Heart left ventricle (tissue), 13 donors: ENCODE measurements at regions not wholly inside any gene's neighbourhood (a gene's known extent, or its start where the extent isn't known, plus 50 kb on each side); places are given as distances from the start of the nearest gene placed in this dataset.

Experiments used
- POLR2A ChIP-seq, 2 donors: fragments of 450-650 bp; IDR thresholded peaks; one replicate each; pipeline ENCODE4 v1.6.1; 2017; ENCODE audit warnings: antibody characterized with exemption in 2 of 2, mild to moderate bottlenecking in 2 of 2, moderate library complexity in 2 of 2
- TF ChIP-seq, protein P1 (sequence below), 12 donors: fragments of 200-600 bp; sonication (generic) in 4 of 12; IDR thresholded peaks; one replicate each; pipeline versions ENCODE4 v1.5.0 to v1.8.0; 2018 to 2022; ENCODE audit warnings: antibody characterized with exemption in 12 of 12, mild to moderate bottlenecking in 5 of 12
- donor health status: ischemic (EF 13 %, LVEDD 7.1; RV severe dilation, severe dysfunction).
- donor health status: DM: no; HTN: yes; CAD: no.
- donor health status: DM: no; HTN: no; CAD: no.
- donor health status: ischemic (EF 25% LVEDD 6.9; RV normal size, moderate dysfunction).
- donor health status: ischemic (EF 25% LVEDD 5.7; RV mildly dilated, moderate dysfunction).
- donor health status: ischemic (EF 35%, LVEDD 5.7; RV mildly dilated, moderate dysfunction).
- donor health status: nonischemic (EF 11% LVEDD 7.7; RV severe dilation, severe dysfunction).
- donor health status: DM: yes; HTN: yes; CAD: no.
- donor health status: PGD.
- donor health status: ischemic (EF 29% LVEDD 5.4; RV normal size, mild dysfunction).
- donor health status: nonischemic (EF 23%, LVEDD 6.1; RV moderate dilation, normal function).

DNA sequence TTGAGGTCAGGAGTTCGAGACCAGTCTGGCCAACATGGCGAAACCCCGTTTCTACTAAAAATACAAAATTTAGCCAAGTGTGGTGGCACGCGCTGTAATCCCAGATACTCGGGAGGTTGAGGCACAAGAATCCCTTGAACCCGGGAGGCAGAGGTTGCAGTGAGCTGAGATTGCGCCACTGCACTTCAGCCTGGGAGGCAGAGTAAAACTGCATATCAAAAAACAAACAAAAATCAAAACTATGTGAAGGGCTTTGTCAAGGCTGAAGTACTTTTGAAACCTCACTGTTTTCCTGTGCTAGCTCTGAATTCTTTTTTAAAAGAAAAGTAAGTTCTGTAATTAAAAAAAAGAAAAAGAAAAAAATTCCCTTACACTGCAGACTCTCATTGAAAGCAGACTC lies 65.1 kb upstream of the KLF4 start:
- TF ChIP-seq, protein P1, sequence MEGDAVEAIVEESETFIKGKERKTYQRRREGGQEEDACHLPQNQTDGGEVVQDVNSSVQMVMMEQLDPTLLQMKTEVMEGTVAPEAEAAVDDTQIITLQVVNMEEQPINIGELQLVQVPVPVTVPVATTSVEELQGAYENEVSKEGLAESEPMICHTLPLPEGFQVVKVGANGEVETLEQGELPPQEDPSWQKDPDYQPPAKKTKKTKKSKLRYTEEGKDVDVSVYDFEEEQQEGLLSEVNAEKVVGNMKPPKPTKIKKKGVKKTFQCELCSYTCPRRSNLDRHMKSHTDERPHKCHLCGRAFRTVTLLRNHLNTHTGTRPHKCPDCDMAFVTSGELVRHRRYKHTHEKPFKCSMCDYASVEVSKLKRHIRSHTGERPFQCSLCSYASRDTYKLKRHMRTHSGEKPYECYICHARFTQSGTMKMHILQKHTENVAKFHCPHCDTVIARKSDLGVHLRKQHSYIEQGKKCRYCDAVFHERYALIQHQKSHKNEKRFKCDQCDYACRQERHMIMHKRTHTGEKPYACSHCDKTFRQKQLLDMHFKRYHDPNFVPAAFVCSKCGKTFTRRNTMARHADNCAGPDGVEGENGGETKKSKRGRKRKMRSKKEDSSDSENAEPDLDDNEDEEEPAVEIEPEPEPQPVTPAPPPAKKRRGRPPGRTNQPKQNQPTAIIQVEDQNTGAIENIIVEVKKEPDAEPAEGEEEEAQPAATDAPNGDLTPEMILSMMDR (IDR thresholded peaks at IDR 0.05): no peak
- TF ChIP-seq POLR2A (IDR thresholded peaks at IDR 0.05): no peak
